ENCODE measurements at regions not wholly inside any gene's neighbourhood (a gene's known extent, or its start where the extent isn't known, plus 50 kb on each side); places are given as distances from the start of the nearest gene placed in this dataset.

DNA sequence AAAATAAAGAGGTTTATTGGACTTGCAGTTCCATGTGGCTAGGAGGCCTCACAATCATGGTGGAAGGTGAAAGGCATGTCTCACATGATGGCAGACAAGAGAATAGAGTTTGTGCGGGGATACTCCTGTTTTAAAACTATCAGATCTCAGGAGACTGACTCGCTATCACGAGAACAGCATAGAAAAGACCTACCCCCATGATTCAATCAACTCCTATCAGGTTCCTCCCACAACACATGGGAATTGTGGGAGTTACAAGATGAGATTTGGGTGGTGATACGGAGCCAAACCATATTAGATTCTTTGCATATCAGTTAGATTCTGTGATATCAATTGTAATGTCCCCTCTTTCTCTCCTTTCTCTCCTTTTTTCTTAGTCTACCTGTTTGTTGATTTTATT, 1178.7 kb upstream of the LRRTM1 start:
- no peak for TF ChIP-seq CTCF (IDR thresholded peaks at IDR 0.05)
- no peak for TF ChIP-seq REST (IDR thresholded peaks at IDR 0.05; ENCODE audit: insufficient read depth in 1 of 2, low read depth in 2 of 2, low read length in 1 of 2)

Data from Panc1 (cell line).